Islet precursor cell (in vitro differentiated cells): ENCODE measurements at regions not wholly inside any gene's neighbourhood (a gene's known extent, or its start where the extent isn't known, plus 50 kb on each side); places are given as distances from the start of the nearest gene placed in this dataset.

ENCODE experiments used
- DNase-seq: peaks from one replicate; pipeline ENCODE4 v3.0.0-alpha.2; 2018

- no peak for DNase-seq
Measured at GRCh38 chr4:13118633-13119032, 365.5 kb downstream of the RAB28 start.

GRCh38 chr4:13117185-13117584 is 367.0 kb downstream of the RAB28 start:
- no peak for DNase-seq

GRCh38 chr4:13112030-13112429 is 372.1 kb downstream of the RAB28 start:
- DNase-seq: no peak

GRCh38 chr4:13109536-13109935 is 374.6 kb downstream of the RAB28 start:
- no peak for DNase-seq

- no peak for DNase-seq
Measured at GRCh38 chr4:13108096-13108495, 376.0 kb downstream of the RAB28 start.

GRCh38 chr4:13103382-13104015 is 380.6 kb downstream of the RAB28 start:
- DNase-seq: no peak

GRCh38 chr4:13102092-13102742 is 381.9 kb downstream of the RAB28 start:
- DNase-seq: no peak

GRCh38 chr4:13097971-13098370 is 386.2 kb downstream of the RAB28 start:
- no peak for DNase-seq

- DNase-seq: no peak
Measured at GRCh38 chr4:13095722-13096121, 388.4 kb downstream of the RAB28 start.

- DNase-seq: no peak
Measured at GRCh38 chr4:13093170-13093569, 391.0 kb downstream of the RAB28 start.

GRCh38 chr4:13092702-13093101 is 391.4 kb downstream of the RAB28 start:
- no peak for DNase-seq

- DNase-seq: no peak
Measured at GRCh38 chr4:13089659-13089998, 394.5 kb downstream of the RAB28 start.

- DNase-seq: no peak
Measured at GRCh38 chr4:13088726-13089658, 395.1 kb downstream of the RAB28 start.

GRCh38 chr4:13087041-13087440 is 397.1 kb downstream of the RAB28 start:
- DNase-seq: no peak

GRCh38 chr4:13084210-13084609 is 399.9 kb downstream of the RAB28 start:
- no peak for DNase-seq

GRCh38 chr4:13081830-13082229 is 402.3 kb downstream of the RAB28 start:
- DNase-seq: no peak

- DNase-seq: no peak
Measured at GRCh38 chr4:13067077-13067476, 417.1 kb downstream of the RAB28 start.

GRCh38 chr4:13059019-13059418 is 425.1 kb downstream of the RAB28 start:
- no peak for DNase-seq

- no peak for DNase-seq
Measured at GRCh38 chr4:13056630-13057189, 427.4 kb downstream of the RAB28 start.

GRCh38 chr4:13054420-13054970 is 429.6 kb downstream of the RAB28 start:
- no peak for DNase-seq

GRCh38 chr4:13047591-13047990 is 436.5 kb downstream of the RAB28 start:
- no peak for DNase-seq

- DNase-seq: no peak
Measured at GRCh38 chr4:13036841-13037240, 447.3 kb downstream of the RAB28 start.

GRCh38 chr4:13032936-13033335 is 451.2 kb downstream of the RAB28 start:
- no peak for DNase-seq
